Spleen (tissue), 11 donors: ENCODE measurements at regions not wholly inside any gene's neighbourhood (a gene's known extent, or its start where the extent isn't known, plus 50 kb on each side); places are given as distances from the start of the nearest gene placed in this dataset.

ENCODE experiments used
- DNase-seq: peaks from one replicate; pipeline ENCODE4 v3.0.0-alpha.2; 2020
- H3K27ac ChIP-seq, 8 donors: fragments of 200-600 bp; sonication (generic) in 7 of 8; 1 replicate in 4 of 8; 2 replicates in 4 of 8; pipeline versions ENCODE4 v1.5.0 to v1.8.0; 2016 to 2021; ENCODE audit warnings: inconsistent platforms in 4 of 8, mild to moderate bottlenecking in 4 of 8, moderate library complexity in 1 of 8
- H3K27me3 ChIP-seq, 7 donors: fragments of 200-600 bp; sonication (generic) in 6 of 7; replicated peaks in 1 of 7; 1 replicate in 4 of 7; 2 replicates in 3 of 7; pipeline versions ENCODE4 v1.5.0 to v1.8.0; 2016 to 2021; ENCODE audit warnings: inconsistent platforms in 3 of 7, mild to moderate bottlenecking in 1 of 7
- H3K36me3 ChIP-seq, 6 donors: fragments of 200-600 bp; sonication (generic) in 5 of 6; 1 replicate in 4 of 6; 2 replicates in 2 of 6; pipeline versions ENCODE4 v1.5.0 to v1.8.0; 2016 to 2021; ENCODE audit warnings: inconsistent platforms in 2 of 6
- H3K4me1 ChIP-seq, 6 donors: fragments of 200-600 bp; sonication (generic) in 5 of 6; 1 replicate in 3 of 6; 2 replicates in 3 of 6; pipeline versions ENCODE4 v1.5.0 to v1.8.0; 2016 to 2021; ENCODE audit warnings: inconsistent platforms in 3 of 6
- H3K4me3 ChIP-seq, 8 donors: fragments of 200-600 bp; sonication (generic) in 7 of 8; 1 replicate in 4 of 8; 2 replicates in 4 of 8; pipeline versions ENCODE4 v1.5.0 to v1.8.0; 2016 to 2021; ENCODE audit warnings: inconsistent platforms in 4 of 8, mild to moderate bottlenecking in 4 of 8, moderate library complexity in 2 of 8
- H3K9me3 ChIP-seq, 8 donors: fragments of 200-600 bp; sonication (generic) in 7 of 8; 1 replicate in 4 of 8; 2 replicates in 4 of 8; pipeline versions ENCODE4 v1.5.0 to v1.8.0; 2016 to 2021; ENCODE audit warnings: inconsistent platforms in 4 of 8
- CTCF ChIP-seq, 11 experiments: fragments of 200-600 bp in 7 of 11; fragments of 450-650 bp in 4 of 11; sonication (generic) in 4 of 11; IDR thresholded peaks in 8 of 11; conservative IDR thresholded peaks in 3 of 11; 1 replicate in 7 of 11; 2 replicates in 4 of 11; pipeline versions ENCODE4 v1.4.0 to v1.8.0; 2016 to 2021; ENCODE audit warnings: antibody characterized with exemption in 11 of 11, inconsistent platforms in 4 of 11, mild to moderate bottlenecking in 1 of 11
- POLR2A ChIP-seq, 3 donors: fragments of 450-650 bp; IDR thresholded peaks; one replicate each; pipeline ENCODE4 v1.5.1; 2017; ENCODE audit warnings: antibody characterized with exemption in 3 of 3, mild to moderate bottlenecking in 1 of 3
- POLR2AphosphoS5 ChIP-seq, 3 donors: sonication (generic); formaldehyde crosslinking; IDR thresholded peaks; one replicate each; pipeline ENCODE4 v1.5.1; 2017; ENCODE audit warnings: antibody characterized with exemption in 3 of 3
- WGBS, 5 donors: extraction: QIAGEN DNeasy Blood & Tissue Kit in 3 of 5; methylation state at CpG; one replicate each; pipeline versions ENCODE4 v1.1.5 to v1.1.7; 2013 to 2018; 5-methylcytosine and 5-hydroxymethylcytosine counted together
- intact Hi-C: fragments of 100-400 bp; cut with DNase I; formaldehyde crosslinking; loops from one replicate; pipeline ENCODE4 v1.15.0; 2023; ENCODE audit warnings: low total_unique reads
- donor health status: healthy with polysubstance abuse.
- donor health status: DM: no; HTN: no; CAD: no; lungs with moderate emphysema.
- donor health status: DM: no; HTN: no; CAD: no.
- donor health status: Bipolar disorder and iron deficiency.
- donor health status: healthy.
- donor health status: DM: no; HTN: no; CAD: no.
- donor health status: DM: yes; HTN: yes; CAD: no.

GRCh38 chr10:83673316-83673715 lies 466.0 kb upstream of the GHITM start:
- intact Hi-C loops = no loop called here

GRCh38 chr10:83677795-83678194 lies 461.5 kb upstream of the GHITM start:
- no peak for DNase-seq
- intact Hi-C loops = no loop called here
- TF ChIP-seq POLR2AphosphoS5 (IDR thresholded peaks at IDR 0.05) (no peak), POLR2A (IDR thresholded peaks at IDR 0.05) (no peak), CTCF (IDR thresholded peaks at IDR 0.05 in 8 of 11, conservative IDR thresholded peaks at IDR 0.05 in 3 of 11) (no peak)
- no peak overlapping the region for H3K4me3 ChIP-seq
- H3K27me3 ChIP-seq = no peaks in the 10 kb centered on the region
- no peaks in the 10 kb centered on the region for H3K9me3 ChIP-seq
- WGBS, 5 donors = 21 to 32% (median 25%) methylated on average over 4 of the region's 4 CpGs
- no peaks in the 10 kb centered on the region for H3K4me1 ChIP-seq
- no peak overlapping the region for H3K27ac ChIP-seq
- H3K36me3 ChIP-seq = no peaks in the 10 kb centered on the region

More at GRCh38 chr10:83673316-83673715, 466.0 kb upstream of the GHITM start:
- 73 to 85% (median 78%) methylated on average over 3 of the region's 3 CpGs for WGBS, 5 donors
- Histone ChIP-seq H3K36me3 (no peaks in the 10 kb centered on the region), H3K9me3 (no peaks in the 10 kb centered on the region), H3K27me3 (no peaks in the 10 kb centered on the region), H3K4me1 (no peaks in the 10 kb centered on the region), H3K4me3 (no peak overlapping the region), H3K27ac (no peak overlapping the region)
- TF ChIP-seq POLR2AphosphoS5 (IDR thresholded peaks at IDR 0.05) (no peak), CTCF (IDR thresholded peaks at IDR 0.05 in 8 of 11, conservative IDR thresholded peaks at IDR 0.05 in 3 of 11) (no peak), POLR2A (IDR thresholded peaks at IDR 0.05) (no peak)
- DNase-seq = no peak

GRCh38 chr10:83678850-83679249 lies 460.5 kb upstream of the GHITM start:
- intact Hi-C loops = no loop called here
- no peak overlapping the region for H3K27ac ChIP-seq
- no peaks in the 10 kb centered on the region for H3K4me1 ChIP-seq
- no peaks in the 10 kb centered on the region for H3K9me3 ChIP-seq
- H3K36me3 ChIP-seq = no peaks in the 10 kb centered on the region
- H3K4me3 ChIP-seq = no peak overlapping the region
- DNase-seq = no peak
- H3K27me3 ChIP-seq = no peaks in the 10 kb centered on the region
- TF ChIP-seq CTCF (IDR thresholded peaks at IDR 0.05 in 8 of 11, conservative IDR thresholded peaks at IDR 0.05 in 3 of 11) = no peak
- no peak for TF ChIP-seq POLR2A (IDR thresholded peaks at IDR 0.05)
- no peak for TF ChIP-seq POLR2AphosphoS5 (IDR thresholded peaks at IDR 0.05)
- WGBS, 5 donors = 78 to 93% (median 81%) methylated on average over 3 of the region's 3 CpGs

GRCh38 chr10:83680470-83680891 lies 458.8 kb upstream of the GHITM start:
- no peak for DNase-seq
- no peak overlapping the region for H3K4me3 ChIP-seq
- no peaks in the 10 kb centered on the region for H3K4me1 ChIP-seq
- no peaks in the 10 kb centered on the region for H3K27me3 ChIP-seq
- intact Hi-C loops = no loop called here
- no peaks in the 10 kb centered on the region for H3K9me3 ChIP-seq
- H3K27ac ChIP-seq = no peak overlapping the region
- TF ChIP-seq CTCF (IDR thresholded peaks at IDR 0.05 in 8 of 11, conservative IDR thresholded peaks at IDR 0.05 in 3 of 11) = no peak
- TF ChIP-seq POLR2A (IDR thresholded peaks at IDR 0.05) = no peak
- TF ChIP-seq POLR2AphosphoS5 (IDR thresholded peaks at IDR 0.05) = no peak
- H3K36me3 ChIP-seq = no peaks in the 10 kb centered on the region
- WGBS, 5 donors = 41 to 50% (median 48%) methylated on average over 7 of the region's 7 CpGs
